GM13977 (cell line): ENCODE measurements at regions not wholly inside any gene's neighbourhood (a gene's known extent, or its start where the extent isn't known, plus 50 kb on each side); places are given as distances from the start of the nearest gene placed in this dataset.

Experiments used
- DNase-seq: peaks from one replicate; pipeline ENCODE4 v3.0.0; 2012; ENCODE audit warnings: low spot score
- CTCF ChIP-seq: IDR thresholded peaks from 2 replicates; pipeline ENCODE4 v1.5.1; 2012; ENCODE audit warnings: mild to moderate bottlenecking, control low read depth; ENCODE audit not compliant: insufficient read depth; ENCODE audit errors: extremely low read depth, missing control alignments
- in situ Hi-C: fragments of 300-500 bp; cut with MboI; formaldehyde crosslinking; loops from one replicate; pipeline ENCODE4 v1.12.0; 2022; ENCODE audit warnings: low sequenced_read_pairs, low pct_unique_long_range_greater_than_20kb, mixed read lengths, inconsistent platforms; ENCODE audit not compliant: unreplicated experiment

- in situ Hi-C loops = no loop called here
- TF ChIP-seq CTCF = no peak
- DNase-seq = no peak
Observed at GRCh38 chr17:79454826-79455225, 156.0 kb downstream of the RBFOX3 start.

- in situ Hi-C loops = no loop called here
- no peak for TF ChIP-seq CTCF
- no peak for DNase-seq
Observed at GRCh38 chr17:79453481-79453880, 157.4 kb downstream of the RBFOX3 start.

- no peak for TF ChIP-seq CTCF
- no peak for DNase-seq
- in situ Hi-C loops = no loop called here
Observed at GRCh38 chr17:79452706-79453105, 158.1 kb downstream of the RBFOX3 start.

- in situ Hi-C loops = no loop called here
- no peak for DNase-seq
- no peak for TF ChIP-seq CTCF
Observed at GRCh38 chr17:79451167-79451566, 159.7 kb downstream of the RBFOX3 start.

GRCh38 chr17:79446399-79447009 lies 164.3 kb downstream of the RBFOX3 start:
- no peak for DNase-seq
- in situ Hi-C loops = no loop called here
- no peak for TF ChIP-seq CTCF

- in situ Hi-C loops = no loop called here
- DNase-seq = no peak
- TF ChIP-seq CTCF = no peak
Observed at GRCh38 chr17:79444198-79444597, 166.7 kb downstream of the RBFOX3 start.

- DNase-seq = no peak
- in situ Hi-C loops = no loop called here
- no peak for TF ChIP-seq CTCF
Observed at GRCh38 chr17:79443026-79443425, 167.8 kb downstream of the RBFOX3 start.
